ENCODE measurements at regions not wholly inside any gene's neighbourhood (a gene's known extent, or its start where the extent isn't known, plus 50 kb on each side); places are given as distances from the start of the nearest gene placed in this dataset.

DNA sequence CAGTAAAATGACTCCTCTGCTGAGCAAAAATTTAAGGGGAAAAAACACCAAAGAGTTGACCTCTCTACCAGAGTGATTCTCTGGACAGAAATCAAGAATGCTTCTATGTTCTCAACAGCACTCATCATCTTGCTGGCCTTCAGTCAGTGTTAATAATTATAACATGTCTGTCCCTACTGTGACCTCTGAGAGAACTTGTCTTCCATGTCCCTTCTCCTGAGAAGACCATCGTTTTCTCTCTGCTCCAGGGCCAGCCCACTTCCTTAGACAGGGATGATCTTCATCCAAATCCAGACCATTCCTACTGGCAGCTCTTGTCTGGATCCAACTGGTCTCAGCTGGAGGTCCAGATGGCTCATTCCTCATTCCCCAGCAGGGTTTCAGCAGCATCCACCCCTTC is 139.0 kb upstream of the NECTIN3 start:
- H3K4me1 Mint-ChIP-seq: peaks cover 0 to 3% of the 10 kb centered on the region in 2 experiments; a peak in 1 of 4 replicates
- Histone ChIP-seq H4K5ac (ENCODE audit: insufficient read length, low read depth, low read length) (no peak overlapping the region), H2BK12ac (ENCODE audit: insufficient read length, low read depth, low read length) (no peak overlapping the region), H2BK20ac (ENCODE audit: low read depth, low read length, poor library complexity, severe bottlenecking) (no peak overlapping the region), H3K23me2 (ENCODE audit: insufficient read length, low read depth, low read length, poor library complexity, severe bottlenecking) (no peaks in the 10 kb centered on the region), H3K18ac (ENCODE audit: insufficient read length, low read depth, low read length) (no peak overlapping the region), H3K4ac (ENCODE audit: low read depth, low read length) (no peak overlapping the region), H4K91ac (ENCODE audit: insufficient read length, low read depth, low read length) (no peak overlapping the region), H3K27me3 (ENCODE audit: insufficient read depth, low read length) (no peaks in the 10 kb centered on the region), H3K27ac (ENCODE audit: insufficient read length, low read depth, low read length) (no peak overlapping the region), H3T11ph (ENCODE audit: low read length) (no peak overlapping the region), H2AK5ac (ENCODE audit: insufficient read length, low read length) (no peak overlapping the region), H3K9ac (ENCODE audit: extremely low read depth, insufficient read length, low read length) (no peak overlapping the region), H3K56ac (ENCODE audit: insufficient read length, low read depth, low read length) (no peak overlapping the region), H2BK15ac (ENCODE audit: low read depth, low read length) (no peak overlapping the region), H4K8ac (replicated peaks; ENCODE audit: insufficient read length, low read depth, low read length) (no peak overlapping the region), H2BK120ac (ENCODE audit: low read depth, low read length, poor library complexity, severe bottlenecking) (no peak overlapping the region), H3K14ac (ENCODE audit: insufficient read depth, low read length) (no peak overlapping the region), H3K79me2 (ENCODE audit: insufficient read depth, low read length) (peaks cover 8% of the 10 kb centered on the region; the same call in 1 of the 2 replicates), H2BK5ac (ENCODE audit: insufficient read length, low read length) (no peak overlapping the region), H3K9me3 (ENCODE audit: control insufficient read depth, low read depth, low read length) (no peaks in the 10 kb centered on the region), H3K23ac (ENCODE audit: insufficient read length, low read depth, low read length) (no peak overlapping the region), H3K4me1 (ENCODE audit: insufficient read depth, low read length) (no peaks in the 10 kb centered on the region), H4K20me1 (ENCODE audit: control insufficient read depth, insufficient read depth, insufficient read length) (no peaks in the 10 kb centered on the region), H3K4me2 (ENCODE audit: insufficient read depth, insufficient read length, low read length) (no peak overlapping the region), H2AFZ (ENCODE audit: low read length) (no peak overlapping the region), H3K79me1 (ENCODE audit: insufficient read depth, low read depth, low read length, poor library complexity, severe bottlenecking) (no peaks in the 10 kb centered on the region)
- H3K27me3 Mint-ChIP-seq (ENCODE audit: low read depth): no peaks in the 10 kb centered on the region
- no peaks in the 10 kb centered on the region; a peak in 1 of 5 replicates for H3K9me3 Mint-ChIP-seq
- TF ChIP-seq, protein P1, sequence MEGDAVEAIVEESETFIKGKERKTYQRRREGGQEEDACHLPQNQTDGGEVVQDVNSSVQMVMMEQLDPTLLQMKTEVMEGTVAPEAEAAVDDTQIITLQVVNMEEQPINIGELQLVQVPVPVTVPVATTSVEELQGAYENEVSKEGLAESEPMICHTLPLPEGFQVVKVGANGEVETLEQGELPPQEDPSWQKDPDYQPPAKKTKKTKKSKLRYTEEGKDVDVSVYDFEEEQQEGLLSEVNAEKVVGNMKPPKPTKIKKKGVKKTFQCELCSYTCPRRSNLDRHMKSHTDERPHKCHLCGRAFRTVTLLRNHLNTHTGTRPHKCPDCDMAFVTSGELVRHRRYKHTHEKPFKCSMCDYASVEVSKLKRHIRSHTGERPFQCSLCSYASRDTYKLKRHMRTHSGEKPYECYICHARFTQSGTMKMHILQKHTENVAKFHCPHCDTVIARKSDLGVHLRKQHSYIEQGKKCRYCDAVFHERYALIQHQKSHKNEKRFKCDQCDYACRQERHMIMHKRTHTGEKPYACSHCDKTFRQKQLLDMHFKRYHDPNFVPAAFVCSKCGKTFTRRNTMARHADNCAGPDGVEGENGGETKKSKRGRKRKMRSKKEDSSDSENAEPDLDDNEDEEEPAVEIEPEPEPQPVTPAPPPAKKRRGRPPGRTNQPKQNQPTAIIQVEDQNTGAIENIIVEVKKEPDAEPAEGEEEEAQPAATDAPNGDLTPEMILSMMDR (conservative IDR thresholded peaks at IDR 0.05): no peak
- WGBS (ENCODE audit: extremely low coverage, insufficient read length, low lambda C conversion rate): no CpG with 5 or more reads among the region's 1 CpG
- H3K36me3 Mint-ChIP-seq (ENCODE audit: insufficient read depth in 1 of 3, low read depth in 3 of 3): no peaks in the 10 kb centered on the region
- no peak for DNase-seq
- no peak overlapping the region for H3K27ac Mint-ChIP-seq
- H3K4me3 Mint-ChIP-seq: no peak overlapping the region

All from H9 (cell line).